CD14-positive monocyte (primary cell): ENCODE measurements at regions not wholly inside any gene's neighbourhood (a gene's known extent, or its start where the extent isn't known, plus 50 kb on each side); places are given as distances from the start of the nearest gene placed in this dataset.

ENCODE experiments used
- DNase-seq, 3 donors: peaks; one replicate each; pipeline ENCODE4 v3.0.0-alpha.2; 2011 to 2022
- H2AFZ ChIP-seq: 2 replicates; pipeline ENCODE4 v1.6.0; 2012; ENCODE audit warnings: mild to moderate bottlenecking, low read depth, low read length, inconsistent platforms; ENCODE audit not compliant: insufficient read depth, poor library complexity, severe bottlenecking
- H3K27ac ChIP-seq, 2 donors: 1 replicate in 1 of 2; 2 replicates in 1 of 2; pipeline ENCODE4 v1.5.1; 2012 to 2013; ENCODE audit warnings: low read length in 2 of 2, control low read depth in 1 of 2, inconsistent platforms in 1 of 2, low read depth in 1 of 2, mild to moderate bottlenecking in 1 of 2
- H3K27me3 ChIP-seq, 2 donors: one replicate each; pipeline versions ENCODE4 v1.6.0 to v1.6.1; 2011 to 2013; ENCODE audit warnings: low read length in 2 of 2; ENCODE audit not compliant: control insufficient read depth in 2 of 2, insufficient read depth in 2 of 2
- H3K36me3 ChIP-seq, 2 donors: replicated peaks in 1 of 2; 1 replicate in 1 of 2; 2 replicates in 1 of 2; pipeline versions ENCODE4 v1.5.1 to v1.6.1; 2012 to 2013; ENCODE audit warnings: low read length in 2 of 2, control low read depth in 1 of 2, inconsistent platforms in 1 of 2, mild to moderate bottlenecking in 1 of 2; ENCODE audit not compliant: insufficient read depth in 2 of 2, control insufficient read depth in 1 of 2
- H3K4me1 ChIP-seq, 2 donors: 1 replicate in 1 of 2; 2 replicates in 1 of 2; pipeline versions ENCODE4 v1.5.1 to v1.6.1; 2012 to 2013; ENCODE audit warnings: low read length in 2 of 2, control low read depth in 1 of 2, inconsistent platforms in 1 of 2, mild to moderate bottlenecking in 1 of 2, moderate library complexity in 1 of 2; ENCODE audit not compliant: insufficient read depth in 2 of 2, control insufficient read depth in 1 of 2
- H3K4me2 ChIP-seq: replicated peaks from 2 replicates; pipeline ENCODE3; 2012; ENCODE audit warnings: low read length, moderate library complexity, mild to moderate bottlenecking; ENCODE audit not compliant: poor library complexity, severe bottlenecking; ENCODE audit errors: extremely low read depth
- H3K4me3 ChIP-seq, 3 experiments: fragments of 200-600 bp in 1 of 3; sonication (generic) in 1 of 3; replicated peaks in 1 of 3; 1 replicate in 2 of 3; 2 replicates in 1 of 3; pipeline ENCODE4 v1.5.1; 2011 to 2013; ENCODE audit warnings: low read length in 3 of 3, mild to moderate bottlenecking in 3 of 3, control low read depth in 2 of 3, low read depth in 2 of 3, inconsistent platforms in 1 of 3, moderate library complexity in 1 of 3
- H3K79me2 ChIP-seq: 2 replicates; pipeline ENCODE4 v1.6.0; 2012; ENCODE audit warnings: mild to moderate bottlenecking, control low read depth, inconsistent platforms, low read length, moderate library complexity; ENCODE audit not compliant: insufficient read depth
- H3K9ac ChIP-seq: 2 replicates; pipeline ENCODE4 v1.6.0; 2017; ENCODE audit warnings: low read length, mild to moderate bottlenecking; ENCODE audit not compliant: insufficient read depth, poor library complexity, severe bottlenecking
- H3K9me3 ChIP-seq, 2 donors: replicated peaks in 1 of 2; 1 replicate in 1 of 2; 2 replicates in 1 of 2; pipeline versions ENCODE4 v1.5.1 to v1.6.1; 2012 to 2013; ENCODE audit warnings: low read length in 2 of 2, control low read depth in 1 of 2; ENCODE audit not compliant: control insufficient read depth in 1 of 2, insufficient read depth in 1 of 2
- H4K20me1 ChIP-seq: 2 replicates; pipeline ENCODE4 v1.6.0; 2012; ENCODE audit warnings: mild to moderate bottlenecking, low read length, control low read depth, moderate library complexity; ENCODE audit not compliant: insufficient read depth
- H3K27ac Mint-ChIP-seq, 7 donors: one replicate each; pipeline ENCODE4 v1.8.0; 2020; ENCODE audit warnings: mild to moderate bottlenecking in 7 of 7, mixed read lengths in 7 of 7, moderate library complexity in 6 of 7, inconsistent platforms in 2 of 7
- H3K27me3 Mint-ChIP-seq, 3 donors: one replicate each; pipeline ENCODE4 v1.8.0; 2021 to 2022; ENCODE audit warnings: low read depth in 3 of 3, mild to moderate bottlenecking in 3 of 3, mixed read lengths in 3 of 3, moderate library complexity in 3 of 3, inconsistent platforms in 1 of 3
- H3K36me3 Mint-ChIP-seq, 2 donors: one replicate each; pipeline ENCODE4 v1.8.0; 2020; ENCODE audit warnings: mixed read lengths in 2 of 2, inconsistent platforms in 1 of 2, mild to moderate bottlenecking in 1 of 2
- H3K4me1 Mint-ChIP-seq: one replicate; pipeline ENCODE4 v1.8.0; 2020; ENCODE audit warnings: mild to moderate bottlenecking, mixed read lengths
- H3K4me3 Mint-ChIP-seq, 2 donors: one replicate each; pipeline ENCODE4 v1.8.0; 2020; ENCODE audit warnings: mild to moderate bottlenecking in 2 of 2, mixed read lengths in 2 of 2, moderate library complexity in 1 of 2
- H3K9me3 Mint-ChIP-seq, 7 donors: one replicate each; pipeline ENCODE4 v1.8.0; 2020 to 2022; ENCODE audit warnings: mixed read lengths in 7 of 7, mild to moderate bottlenecking in 6 of 7, moderate library complexity in 6 of 7, inconsistent platforms in 2 of 7
- WGBS: methylation state at CpG from one replicate; pipeline ENCODE4 v1.1.5; 2013; ENCODE audit warnings: missing lambda C conversion rate; ENCODE audit not compliant: insufficient coverage; 5-methylcytosine and 5-hydroxymethylcytosine counted together
- intact Hi-C, 2 donors: fragments of 100-400 bp; cut with micrococcal nuclease; formaldehyde crosslinking; loops; one replicate each; pipeline versions ENCODE4 v1.15.0 to v1.15.1; 2023
- TF ChIP-seq, protein P1 (sequence below): fragments of 200-600 bp; IDR thresholded peaks from one replicate; pipeline ENCODE4 v1.8.0; 2022; ENCODE audit warnings: antibody characterized with exemption, mild to moderate bottlenecking

GRCh38 chr13:66222926-66223325, 1007.2 kb downstream of the PCDH9 start:
- Mint-ChIP-seq H3K9me3 (peaks cover 3 to 16% (median 13%) of the 10 kb centered on the region in 7 donors), H3K4me1 (no peaks in the 10 kb centered on the region), H3K4me3 (no peak overlapping the region), H3K36me3 (no peaks in the 10 kb centered on the region), H3K27me3 (no peaks in the 10 kb centered on the region), H3K27ac (no peak overlapping the region)
- H3K79me2 ChIP-seq: no peaks in the 10 kb centered on the region
- DNase-seq: no peak
- no peak overlapping the region for H3K4me2 ChIP-seq
- no peaks in the 10 kb centered on the region for H3K4me1 ChIP-seq
- no CpG with 5 or more reads among the region's 4 CpGs for WGBS
- H3K9me3 ChIP-seq: peaks cover 0 to 4% of the 10 kb centered on the region in 2 donors
- no peak overlapping the region for H2AFZ ChIP-seq
- TF ChIP-seq, protein P1, sequence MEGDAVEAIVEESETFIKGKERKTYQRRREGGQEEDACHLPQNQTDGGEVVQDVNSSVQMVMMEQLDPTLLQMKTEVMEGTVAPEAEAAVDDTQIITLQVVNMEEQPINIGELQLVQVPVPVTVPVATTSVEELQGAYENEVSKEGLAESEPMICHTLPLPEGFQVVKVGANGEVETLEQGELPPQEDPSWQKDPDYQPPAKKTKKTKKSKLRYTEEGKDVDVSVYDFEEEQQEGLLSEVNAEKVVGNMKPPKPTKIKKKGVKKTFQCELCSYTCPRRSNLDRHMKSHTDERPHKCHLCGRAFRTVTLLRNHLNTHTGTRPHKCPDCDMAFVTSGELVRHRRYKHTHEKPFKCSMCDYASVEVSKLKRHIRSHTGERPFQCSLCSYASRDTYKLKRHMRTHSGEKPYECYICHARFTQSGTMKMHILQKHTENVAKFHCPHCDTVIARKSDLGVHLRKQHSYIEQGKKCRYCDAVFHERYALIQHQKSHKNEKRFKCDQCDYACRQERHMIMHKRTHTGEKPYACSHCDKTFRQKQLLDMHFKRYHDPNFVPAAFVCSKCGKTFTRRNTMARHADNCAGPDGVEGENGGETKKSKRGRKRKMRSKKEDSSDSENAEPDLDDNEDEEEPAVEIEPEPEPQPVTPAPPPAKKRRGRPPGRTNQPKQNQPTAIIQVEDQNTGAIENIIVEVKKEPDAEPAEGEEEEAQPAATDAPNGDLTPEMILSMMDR: no peak
- no peak overlapping the region for H3K27ac ChIP-seq
- H3K9ac ChIP-seq: no peak overlapping the region
- intact Hi-C loops: no loop called here
- no peaks in the 10 kb centered on the region for H3K27me3 ChIP-seq
- H4K20me1 ChIP-seq: no peaks in the 10 kb centered on the region
- H3K4me3 ChIP-seq: no peak overlapping the region
- H3K36me3 ChIP-seq: no peaks in the 10 kb centered on the region

DNA sequence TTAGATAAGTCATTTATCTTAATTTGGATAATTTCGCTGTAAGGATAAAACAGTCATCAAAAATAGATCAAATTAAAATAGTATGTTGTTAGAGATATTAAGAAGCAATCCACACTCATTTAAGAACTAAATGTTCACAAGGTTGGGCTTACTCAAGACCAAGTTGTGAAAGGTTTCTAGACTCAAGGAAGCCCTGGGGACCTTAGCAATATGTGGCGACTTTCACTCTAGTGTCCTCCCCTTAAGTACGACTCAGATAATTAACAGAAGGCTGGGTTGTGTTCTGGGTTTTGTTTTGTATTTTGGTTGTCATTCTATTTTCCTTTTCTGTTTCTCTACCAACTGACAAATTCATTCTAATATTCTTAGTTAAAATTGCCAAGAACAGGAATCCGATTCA, 1008.0 kb downstream of the PCDH9 start:
- Mint-ChIP-seq H3K36me3 (no peaks in the 10 kb centered on the region), H3K27me3 (no peaks in the 10 kb centered on the region), H3K27ac (no peak overlapping the region), H3K9me3 (peaks cover 3 to 11% (median 9%) of the 10 kb centered on the region in 7 donors), H3K4me3 (no peak overlapping the region), H3K4me1 (no peaks in the 10 kb centered on the region)
- no peak for DNase-seq
- peaks cover 0 to 4% of the 10 kb centered on the region in 2 donors for H3K9me3 ChIP-seq
- intact Hi-C loops: no loop called here
- H4K20me1 ChIP-seq: no peaks in the 10 kb centered on the region
- TF ChIP-seq, protein P1: no peak
- H2AFZ ChIP-seq: no peak overlapping the region
- no peaks in the 10 kb centered on the region for H3K36me3 ChIP-seq
- H3K4me3 ChIP-seq: no peak overlapping the region
- H3K27ac ChIP-seq: no peak overlapping the region
- no peaks in the 10 kb centered on the region for H3K27me3 ChIP-seq
- WGBS: no CpG with 5 or more reads among the region's 4 CpGs
- H3K4me2 ChIP-seq: no peak overlapping the region
- no peaks in the 10 kb centered on the region for H3K79me2 ChIP-seq
- H3K4me1 ChIP-seq: no peaks in the 10 kb centered on the region
- H3K9ac ChIP-seq: no peak overlapping the region
